ENCODE measurements at regions not wholly inside any gene's neighbourhood (a gene's known extent, or its start where the extent isn't known, plus 50 kb on each side); places are given as distances from the start of the nearest gene placed in this dataset.

- Histone ChIP-seq H3K9me1 (ENCODE audit: control insufficient read depth, extremely low read depth, insufficient read depth, low read length) (no peaks in the 10 kb centered on the region), H3K4me1 (ENCODE audit: control insufficient read depth, extremely low read depth, insufficient read depth, low read length) (no peaks in the 10 kb centered on the region), H3K4me2 (ENCODE audit: control insufficient read depth, extremely low read depth, insufficient read depth, low read depth, low read length) (no peak overlapping the region), H3K9ac (ENCODE audit: control insufficient read depth, extremely low read depth, insufficient read depth, low read length) (no peak overlapping the region), H2AFZ (ENCODE audit: control insufficient read depth, low read length) (no peak overlapping the region), H3K27me3 (ENCODE audit: control insufficient read depth, extremely low read depth, insufficient read depth, low read length) (no peaks in the 10 kb centered on the region), H3K79me2 (ENCODE audit: control insufficient read depth, insufficient read depth, low read length) (no peaks in the 10 kb centered on the region), H3K36me3 (ENCODE audit: control insufficient read depth in 2 of 2, extremely low read depth in 1 of 2, insufficient read depth in 2 of 2, low read length in 2 of 2) (no peaks in the 10 kb centered on the region), H3K4me3 (ENCODE audit: control insufficient read depth in 2 of 3, extremely low read depth in 1 of 3, insufficient read depth in 2 of 3, low read depth in 1 of 3, low read length in 3 of 3) (no peak overlapping the region), H4K20me1 (ENCODE audit: control insufficient read depth, extremely low read depth, insufficient read depth, low read length) (no peaks in the 10 kb centered on the region), H3K9me3 (ENCODE audit: control insufficient read depth, low read depth, low read length) (no peaks in the 10 kb centered on the region), H3K27ac (ENCODE audit: control insufficient read depth, insufficient read depth, low read length) (no peak overlapping the region)
- DNase-seq (ENCODE audit: low read depth, low spot score) (no peak), FAIRE-seq (no peak)
- dilution Hi-C loops (cut with MboI; ENCODE audit: extremely low pct_ligation_motif_present, low sequenced_read_pairs): no loop called here
- TF ChIP-seq EZH2 (IDR thresholded peaks at IDR 0.05; ENCODE audit: low read length): no peak
- no peak for TF ChIP-seq CTCF (optimal IDR thresholded peaks at IDR 0.05 in 1 of 3, IDR thresholded peaks at IDR 0.05 in 1 of 3, conservative IDR thresholded peaks at IDR 0.05 in 1 of 3; ENCODE audit: extremely low read depth in 1 of 3, insufficient read depth in 2 of 3, low read length in 3 of 3)
Observed at GRCh38 chr6:51360287-51360686, 541.6 kb downstream of the TFAP2B start.

GRCh38 chr6:51365566-51365965 lies 546.9 kb downstream of the TFAP2B start:
- Histone ChIP-seq H3K4me1 (ENCODE audit: control insufficient read depth, extremely low read depth, insufficient read depth, low read length) (no peaks in the 10 kb centered on the region), H3K4me3 (ENCODE audit: control insufficient read depth in 2 of 3, extremely low read depth in 1 of 3, insufficient read depth in 2 of 3, low read depth in 1 of 3, low read length in 3 of 3) (no peak overlapping the region), H3K4me2 (ENCODE audit: control insufficient read depth, extremely low read depth, insufficient read depth, low read depth, low read length) (no peak overlapping the region), H3K27ac (ENCODE audit: control insufficient read depth, insufficient read depth, low read length) (no peak overlapping the region), H2AFZ (ENCODE audit: control insufficient read depth, low read length) (no peak overlapping the region), H3K9me1 (ENCODE audit: control insufficient read depth, extremely low read depth, insufficient read depth, low read length) (no peaks in the 10 kb centered on the region), H3K36me3 (ENCODE audit: control insufficient read depth in 2 of 2, extremely low read depth in 1 of 2, insufficient read depth in 2 of 2, low read length in 2 of 2) (no peaks in the 10 kb centered on the region), H3K79me2 (ENCODE audit: control insufficient read depth, insufficient read depth, low read length) (no peaks in the 10 kb centered on the region), H3K9ac (ENCODE audit: control insufficient read depth, extremely low read depth, insufficient read depth, low read length) (no peak overlapping the region), H4K20me1 (ENCODE audit: control insufficient read depth, extremely low read depth, insufficient read depth, low read length) (no peaks in the 10 kb centered on the region), H3K27me3 (ENCODE audit: control insufficient read depth, extremely low read depth, insufficient read depth, low read length) (no peaks in the 10 kb centered on the region), H3K9me3 (ENCODE audit: control insufficient read depth, low read depth, low read length) (no peaks in the 10 kb centered on the region)
- FAIRE-seq: no peak
- dilution Hi-C loops (cut with MboI; ENCODE audit: extremely low pct_ligation_motif_present, low sequenced_read_pairs): no loop called here
- no peak for TF ChIP-seq EZH2 (IDR thresholded peaks at IDR 0.05; ENCODE audit: low read length)
- DNase-seq (ENCODE audit: low read depth, low spot score): no peak

- no peaks in the 10 kb centered on the region for H3K9me3 ChIP-seq (ENCODE audit: control insufficient read depth, low read depth, low read length)
- no peaks in the 10 kb centered on the region for H3K79me2 ChIP-seq (ENCODE audit: control insufficient read depth, insufficient read depth, low read length)
- no peak overlapping the region for H3K27ac ChIP-seq (ENCODE audit: control insufficient read depth, insufficient read depth, low read length)
- H2AFZ ChIP-seq (ENCODE audit: control insufficient read depth, low read length): no peak overlapping the region
- no peak overlapping the region for H3K4me3 ChIP-seq (ENCODE audit: control insufficient read depth in 2 of 3, extremely low read depth in 1 of 3, insufficient read depth in 2 of 3, low read depth in 1 of 3, low read length in 3 of 3)
- no peak for FAIRE-seq
- H3K27me3 ChIP-seq (ENCODE audit: control insufficient read depth, extremely low read depth, insufficient read depth, low read length): no peaks in the 10 kb centered on the region
- dilution Hi-C loops (cut with MboI; ENCODE audit: extremely low pct_ligation_motif_present, low sequenced_read_pairs): no loop called here
- no peaks in the 10 kb centered on the region for H3K36me3 ChIP-seq (ENCODE audit: control insufficient read depth in 2 of 2, extremely low read depth in 1 of 2, insufficient read depth in 2 of 2, low read length in 2 of 2)
- H3K4me1 ChIP-seq (ENCODE audit: control insufficient read depth, extremely low read depth, insufficient read depth, low read length): no peaks in the 10 kb centered on the region
- H4K20me1 ChIP-seq (ENCODE audit: control insufficient read depth, extremely low read depth, insufficient read depth, low read length): no peaks in the 10 kb centered on the region
- no peak overlapping the region for H3K4me2 ChIP-seq (ENCODE audit: control insufficient read depth, extremely low read depth, insufficient read depth, low read depth, low read length)
- no peaks in the 10 kb centered on the region for H3K9me1 ChIP-seq (ENCODE audit: control insufficient read depth, extremely low read depth, insufficient read depth, low read length)
- H3K9ac ChIP-seq (ENCODE audit: control insufficient read depth, extremely low read depth, insufficient read depth, low read length): no peak overlapping the region
- TF ChIP-seq CTCF (optimal IDR thresholded peaks at IDR 0.05 in 1 of 3, IDR thresholded peaks at IDR 0.05 in 1 of 3, conservative IDR thresholded peaks at IDR 0.05 in 1 of 3; ENCODE audit: extremely low read depth in 1 of 3, insufficient read depth in 2 of 3, low read length in 3 of 3) (no peak), EZH2 (IDR thresholded peaks at IDR 0.05; ENCODE audit: low read length) (no peak)
- no peak for DNase-seq (ENCODE audit: low read depth, low spot score)
Observed at GRCh38 chr6:51369485-51369884, 550.8 kb downstream of the TFAP2B start.

Data from keratinocyte (primary cell).